ENCODE measurements at regions not wholly inside any gene's neighbourhood (a gene's known extent, or its start where the extent isn't known, plus 50 kb on each side); places are given as distances from the start of the nearest gene placed in this dataset.

GRCh38 chr4:43286137-43286536 lies 393.6 kb downstream of the GRXCR1 start:
- no peak for TF ChIP-seq CTCF (IDR thresholded peaks at IDR 0.05; ENCODE audit: low read length)
- no peak for TF ChIP-seq EZH2phosphoT487 (IDR thresholded peaks at IDR 0.05; ENCODE audit: low read length)

All from MM.1S (cell line).